T follicular helper cell (primary cell): ENCODE measurements at regions not wholly inside any gene's neighbourhood (a gene's known extent, or its start where the extent isn't known, plus 50 kb on each side); places are given as distances from the start of the nearest gene placed in this dataset.

Source experiments
- DNase-seq: peaks from one replicate; pipeline ENCODE4 v3.0.0-alpha.2; 2020; ENCODE audit warnings: low read depth

DNA sequence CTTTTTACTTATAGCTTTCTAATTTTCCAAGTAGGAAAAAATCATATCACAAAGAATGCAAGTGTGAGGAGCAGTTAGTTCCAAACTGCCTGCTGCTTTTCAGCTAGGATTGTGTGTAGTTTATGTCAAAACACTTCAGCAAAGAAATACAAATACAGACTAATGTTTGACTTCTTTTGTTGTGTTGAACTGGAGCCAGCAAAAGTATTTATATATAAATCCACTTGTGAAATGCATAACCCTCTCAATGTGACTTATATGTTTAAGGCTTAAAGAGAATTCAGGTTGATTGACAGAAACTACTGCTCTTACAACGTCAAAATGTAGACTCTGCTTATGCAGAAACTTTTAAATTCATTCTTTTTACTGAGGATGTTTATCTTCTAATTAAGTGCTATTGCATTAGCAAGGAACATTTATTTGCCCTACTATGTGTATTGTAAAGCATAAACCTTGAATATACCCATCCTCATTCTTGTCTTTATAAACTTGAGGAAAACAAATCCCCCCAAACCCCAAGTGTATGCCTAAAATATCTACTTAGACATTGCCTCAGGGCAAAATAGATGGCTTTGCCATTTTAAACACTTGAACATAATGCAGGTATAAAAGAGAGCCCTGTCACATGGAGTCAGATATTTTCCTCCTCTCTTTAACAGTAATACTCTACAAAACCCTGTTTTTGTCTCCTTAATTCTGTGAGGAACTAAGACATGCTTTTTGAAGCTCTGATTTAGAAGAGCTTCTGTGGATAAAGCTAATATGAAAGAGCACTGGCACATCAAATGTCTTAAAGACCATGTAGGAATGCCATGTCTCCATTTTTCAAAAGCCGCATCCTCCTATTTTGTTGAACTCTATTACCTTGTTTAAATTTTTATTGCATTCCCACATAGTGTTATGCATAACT is 302.8 kb upstream of the TBC1D5 start:
- no peak for DNase-seq

DNA sequence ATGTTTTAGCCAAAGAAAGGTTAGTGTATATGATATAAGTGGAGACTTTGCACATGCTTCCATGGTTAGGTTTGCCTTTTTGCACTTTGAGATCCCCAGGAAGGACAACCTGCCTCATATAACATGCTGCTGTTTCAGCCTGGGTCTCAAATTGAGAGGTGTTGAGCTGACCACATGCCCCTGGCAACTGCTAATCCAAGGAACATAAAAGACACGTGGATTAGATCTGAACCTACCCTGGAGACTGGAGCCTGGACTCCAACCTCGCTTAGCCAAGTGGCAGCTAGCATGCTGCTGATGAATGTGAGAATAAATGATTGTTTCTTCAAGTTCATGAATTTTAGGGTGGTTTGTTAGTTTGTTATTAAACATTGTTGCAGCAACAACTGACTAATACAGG is 301.8 kb upstream of the TBC1D5 start:
- no peak for DNase-seq

DNA sequence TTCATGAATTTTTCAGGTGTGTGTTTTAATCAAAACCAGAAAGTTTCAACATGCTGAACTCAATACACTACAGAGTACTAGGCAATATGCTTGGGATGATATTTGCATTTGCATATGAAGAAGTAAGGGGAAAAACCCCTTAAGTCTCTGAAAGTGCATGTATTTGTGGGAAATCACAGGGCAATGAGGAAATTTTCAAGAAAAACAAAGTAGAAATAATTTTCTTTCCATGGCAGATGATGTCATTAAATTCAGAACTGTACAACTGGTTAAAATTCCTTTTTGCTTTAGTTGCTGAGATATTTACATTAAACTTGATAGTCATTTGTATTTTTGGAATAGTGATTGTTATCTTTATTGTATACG is 294.0 kb upstream of the TBC1D5 start:
- DNase-seq: no peak

DNA sequence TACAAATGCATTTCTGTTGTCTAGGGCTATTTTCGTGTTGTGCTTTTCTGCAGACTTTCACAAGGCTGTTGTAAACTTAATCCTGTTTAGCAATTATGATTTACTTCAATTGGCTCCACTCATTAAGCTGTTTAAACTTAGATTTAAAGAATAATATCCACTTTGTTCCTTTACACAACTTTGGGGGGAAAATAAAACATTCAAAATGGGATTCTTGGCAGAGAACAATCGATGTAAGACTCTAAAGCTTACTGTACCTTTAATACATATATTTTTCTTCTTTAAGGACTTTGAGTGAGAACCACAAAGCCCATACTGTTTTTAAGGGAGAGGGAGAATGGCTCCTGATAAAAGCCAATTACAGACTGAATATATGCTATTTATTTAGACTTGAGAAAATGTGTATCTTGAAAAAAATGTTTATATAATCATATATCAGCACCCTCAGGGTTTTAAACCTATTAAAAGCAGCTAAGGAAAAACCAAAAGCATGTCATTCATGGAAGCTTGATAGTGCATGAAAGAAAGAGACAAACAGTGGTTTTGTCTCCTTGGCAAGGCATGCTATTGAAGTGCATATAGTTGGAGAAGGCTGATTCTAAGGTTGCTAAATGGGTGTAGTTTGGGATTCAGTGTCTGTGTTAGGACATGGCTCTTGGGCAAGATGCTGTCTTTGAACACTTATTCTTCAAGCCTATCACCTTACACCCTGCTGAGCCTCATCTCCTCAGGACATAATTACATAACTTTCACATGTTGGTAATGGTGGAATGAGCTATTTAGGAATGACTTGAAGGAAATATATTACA is 293.4 kb upstream of the TBC1D5 start:
- DNase-seq: no peak

DNA sequence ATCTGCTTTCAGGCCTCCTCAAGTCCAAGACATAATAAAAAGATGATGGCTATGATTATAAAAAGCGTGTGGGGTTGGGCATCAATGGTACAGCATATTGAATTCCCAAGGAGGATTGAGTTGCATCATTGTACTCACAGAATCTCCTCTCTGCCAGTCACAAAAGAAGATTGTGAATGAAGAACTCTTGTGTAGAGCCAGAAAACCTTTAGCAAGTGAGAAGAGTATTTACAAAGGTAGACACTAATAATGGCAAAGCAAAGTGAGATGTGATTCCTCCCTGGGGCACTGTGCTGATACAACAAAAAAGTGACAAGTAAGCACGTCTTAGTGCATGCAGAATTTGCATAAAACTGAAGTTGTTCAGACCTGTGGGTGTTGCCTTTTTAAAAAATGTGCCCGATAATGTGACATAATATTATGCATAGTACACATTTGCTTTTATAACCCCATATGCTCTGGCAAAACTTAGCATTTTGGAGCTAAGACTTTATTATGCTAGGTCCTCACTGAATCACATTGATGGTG is 291.2 kb upstream of the TBC1D5 start:
- DNase-seq: no peak

DNA sequence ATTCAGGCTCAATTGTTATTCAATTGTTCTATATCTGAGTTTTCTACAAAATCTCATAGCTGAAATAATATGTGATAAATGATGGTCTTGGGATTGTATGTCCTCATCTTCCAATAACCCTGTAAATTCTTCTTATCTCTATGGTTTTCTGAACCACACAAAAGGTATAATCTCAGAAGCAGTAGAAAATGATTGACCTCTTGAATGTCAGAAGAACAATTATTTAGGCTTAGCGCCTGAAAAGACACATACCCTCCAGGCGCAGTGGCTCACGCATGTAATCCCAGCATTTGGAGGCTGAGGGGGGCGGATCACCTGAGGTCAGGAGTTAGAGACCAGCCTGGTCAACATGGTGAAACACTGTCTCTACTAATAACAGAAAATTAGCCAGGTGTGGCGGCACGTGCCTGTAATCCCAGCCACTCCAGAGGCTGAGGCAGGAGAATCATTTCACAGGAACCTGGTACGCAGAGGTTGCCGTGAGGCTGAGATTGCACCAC is 288.0 kb upstream of the TBC1D5 start:
- DNase-seq: no peak

DNA sequence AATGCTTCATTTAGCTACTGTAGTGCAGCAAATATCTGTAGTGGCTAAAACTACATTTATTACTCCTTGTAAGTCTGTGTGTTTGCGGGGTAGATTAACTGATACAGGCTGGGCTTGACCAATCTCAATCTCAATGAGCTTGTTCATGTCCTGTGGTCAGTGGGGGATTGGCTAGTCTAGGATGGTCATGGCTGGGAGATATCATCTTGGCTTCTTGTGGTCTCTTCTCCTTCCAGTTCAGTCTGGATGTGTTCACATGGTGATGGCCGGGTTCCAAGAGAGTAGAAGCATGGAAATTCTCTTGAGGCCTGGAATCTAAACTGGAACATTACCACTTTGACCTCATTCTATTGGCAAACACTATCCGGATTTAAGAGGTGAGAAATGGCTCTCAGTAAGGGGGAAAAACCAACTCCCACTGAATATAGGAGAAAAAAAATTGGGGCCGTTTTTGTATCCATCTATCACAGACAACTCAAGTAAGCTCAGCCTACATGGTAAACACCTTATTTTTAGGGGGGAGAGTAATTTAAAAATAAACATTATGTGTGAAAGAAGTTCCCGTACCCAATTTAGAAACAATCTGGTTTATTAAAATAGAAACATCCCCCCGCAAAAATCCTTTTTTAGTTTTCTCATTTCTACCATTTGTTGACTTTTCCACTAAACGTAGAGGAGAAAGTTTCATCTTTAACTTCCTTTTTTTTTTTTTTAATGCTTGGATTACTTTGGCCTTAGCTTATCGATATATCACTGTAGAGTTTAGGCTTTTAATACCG is 284.9 kb upstream of the TBC1D5 start:
- DNase-seq: no peak

DNA sequence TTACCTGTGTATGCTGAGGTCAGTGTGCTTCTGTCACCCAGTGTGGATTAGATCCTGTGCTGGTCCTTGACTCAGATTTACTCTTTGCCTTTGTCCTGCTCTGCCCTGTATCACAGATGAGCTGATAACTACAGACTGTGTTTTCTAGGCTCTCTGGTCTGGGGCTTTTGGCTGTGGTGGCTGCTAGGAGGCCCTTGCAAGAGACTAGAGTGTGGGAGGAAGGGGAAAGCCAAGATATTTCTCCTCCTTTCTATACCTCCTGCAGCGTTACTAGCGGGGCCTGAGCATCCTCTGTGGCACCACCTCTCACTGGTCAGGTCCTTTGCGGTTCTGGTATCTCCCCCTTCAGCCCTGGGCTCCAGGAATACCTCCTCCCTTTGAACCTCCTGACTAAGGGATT is 282.3 kb upstream of the TBC1D5 start:
- DNase-seq: no peak

DNA sequence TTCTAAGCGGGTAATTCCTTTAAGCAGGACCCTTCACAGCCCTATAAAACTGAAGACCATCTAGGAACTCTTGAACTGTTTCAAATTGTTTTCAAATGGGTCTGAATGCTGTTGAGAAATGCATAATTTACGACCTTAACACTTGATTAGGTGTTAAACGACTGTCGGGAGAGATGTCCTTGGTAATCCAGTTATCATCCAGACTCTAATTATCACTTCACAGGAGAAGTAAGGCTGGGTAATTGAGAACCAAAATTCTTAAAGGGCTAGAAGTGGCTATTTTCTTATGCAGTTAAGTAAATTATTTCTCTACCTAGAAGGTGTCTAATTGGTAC is 276.7 kb upstream of the TBC1D5 start:
- DNase-seq: no peak

DNA sequence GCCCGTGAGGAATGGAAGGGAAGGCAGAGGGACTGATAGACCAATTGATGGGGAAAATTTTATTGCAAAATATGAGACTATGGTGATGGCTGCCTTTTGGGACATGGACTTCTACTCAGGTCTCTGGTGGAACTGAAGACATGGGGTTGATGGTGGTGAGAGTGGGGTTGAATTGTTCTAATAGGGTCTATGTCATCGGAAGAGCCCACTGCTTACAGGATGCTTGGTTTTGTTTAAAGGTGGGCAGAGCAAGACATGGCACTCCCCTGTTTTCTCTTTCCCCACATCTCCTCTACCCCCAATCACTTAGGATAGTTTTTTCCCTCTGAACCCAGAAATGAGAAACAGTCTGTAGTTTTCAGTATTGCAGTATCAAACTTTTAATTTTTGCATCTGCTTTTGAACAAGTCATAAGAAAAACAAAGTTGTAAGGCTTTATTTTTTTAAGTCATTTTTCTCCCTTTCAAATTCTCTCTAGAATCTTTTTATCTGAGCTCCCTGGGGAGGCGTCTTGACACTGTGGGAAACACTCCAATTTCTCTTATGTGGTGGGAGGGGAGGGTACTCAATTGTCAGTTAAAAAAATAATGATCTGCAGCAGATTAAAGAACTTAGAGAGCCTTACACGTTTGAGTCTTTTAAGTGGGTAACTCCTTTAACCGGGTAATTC is 276.2 kb upstream of the TBC1D5 start:
- no peak for DNase-seq

DNA sequence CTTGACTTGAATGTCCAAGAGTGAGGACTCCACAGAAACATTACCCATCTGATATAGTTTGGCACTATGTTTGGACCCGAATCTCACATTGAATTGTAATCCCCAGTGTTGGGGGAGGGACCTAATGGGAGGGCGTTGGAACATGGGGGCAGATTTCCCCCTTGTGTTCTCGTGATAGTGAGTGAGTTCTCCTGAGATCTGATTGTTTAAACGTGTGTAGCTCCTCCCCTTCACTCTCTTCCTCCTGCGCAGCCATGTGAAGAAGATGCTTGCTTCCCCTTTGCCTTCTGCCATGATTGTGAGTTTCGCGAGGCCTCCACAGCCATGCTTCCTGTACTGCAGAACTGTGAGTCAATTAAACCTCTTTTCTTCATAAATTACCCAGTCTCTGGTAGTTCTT is 273.9 kb upstream of the TBC1D5 start:
- no peak for DNase-seq

DNA sequence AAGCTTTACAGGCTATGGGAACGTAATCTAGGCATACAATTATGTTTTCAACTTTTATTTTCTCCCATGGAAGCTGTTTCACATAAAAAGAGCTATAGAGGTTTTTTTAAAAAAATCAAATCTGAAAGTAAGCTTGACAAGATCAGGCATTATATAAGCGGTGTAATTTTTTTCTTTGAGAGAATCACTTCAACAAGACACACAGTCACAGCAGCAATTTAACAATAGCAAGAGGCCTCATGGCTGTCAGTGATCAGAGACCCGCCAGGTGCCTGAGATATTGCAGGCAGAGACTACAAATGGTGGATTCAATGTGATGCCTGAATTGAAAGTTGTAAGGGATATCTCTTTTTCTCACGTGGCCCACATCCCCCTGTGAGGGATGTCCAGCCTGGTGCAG is 270.5 kb upstream of the TBC1D5 start:
- DNase-seq: no peak

DNA sequence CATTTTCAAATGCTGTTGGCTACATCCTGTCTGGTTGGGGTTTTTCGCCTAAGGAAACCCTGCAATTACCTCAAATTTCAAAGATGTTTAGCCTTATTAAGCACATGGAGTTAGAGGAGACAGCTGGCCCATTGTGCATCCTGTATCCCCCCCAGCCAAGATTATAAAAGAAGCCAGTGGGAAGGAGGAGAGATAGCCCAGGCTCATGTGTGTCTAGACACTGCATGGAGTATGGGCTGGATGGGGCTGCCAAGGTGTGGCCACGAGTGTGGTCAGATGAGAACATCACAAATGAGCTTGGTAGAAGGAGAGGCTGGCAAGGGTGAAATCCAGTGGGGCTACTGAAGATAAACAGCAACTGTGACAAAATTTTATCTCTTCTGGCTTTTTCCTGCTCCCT is 270.0 kb upstream of the TBC1D5 start:
- no peak for DNase-seq

DNA sequence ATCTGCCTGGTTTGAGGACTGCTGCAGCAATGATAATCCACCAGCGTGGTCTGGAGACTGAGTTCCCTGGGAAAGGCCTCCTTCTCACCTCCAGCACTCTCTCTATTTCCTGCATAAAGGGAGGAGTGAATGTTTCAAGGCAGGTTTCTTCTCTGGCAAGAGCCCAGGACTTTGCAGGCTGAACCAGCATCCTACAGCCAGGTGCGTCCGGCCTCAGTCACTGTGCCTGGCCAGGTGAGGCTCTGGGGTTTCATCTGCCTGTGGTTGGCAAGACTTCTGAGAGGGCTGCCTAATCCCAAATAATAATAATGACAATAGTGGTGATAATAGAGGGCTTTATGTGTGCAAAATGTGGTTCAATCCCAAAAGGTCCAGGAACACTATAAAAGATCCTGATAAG is 269.0 kb upstream of the TBC1D5 start:
- DNase-seq: no peak

DNA sequence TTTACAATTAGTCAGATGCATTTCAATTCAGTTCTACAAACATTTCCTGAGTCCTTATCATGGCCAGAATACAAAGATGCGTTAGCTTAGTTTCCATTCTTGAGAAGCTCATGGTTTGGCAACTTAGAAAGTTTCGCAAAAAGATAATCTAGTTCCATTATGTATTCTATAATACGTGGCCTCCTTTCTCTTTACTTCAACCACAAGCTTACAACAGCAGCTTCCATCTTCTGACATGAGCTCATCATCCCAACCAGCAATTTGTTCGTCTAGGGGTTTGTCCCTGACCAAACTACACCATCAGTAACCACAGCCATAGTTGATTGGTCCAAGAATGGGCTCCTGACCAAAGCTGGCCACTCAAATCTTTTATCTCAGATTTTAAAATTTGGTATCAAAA is 267.6 kb upstream of the TBC1D5 start:
- no peak for DNase-seq

DNA sequence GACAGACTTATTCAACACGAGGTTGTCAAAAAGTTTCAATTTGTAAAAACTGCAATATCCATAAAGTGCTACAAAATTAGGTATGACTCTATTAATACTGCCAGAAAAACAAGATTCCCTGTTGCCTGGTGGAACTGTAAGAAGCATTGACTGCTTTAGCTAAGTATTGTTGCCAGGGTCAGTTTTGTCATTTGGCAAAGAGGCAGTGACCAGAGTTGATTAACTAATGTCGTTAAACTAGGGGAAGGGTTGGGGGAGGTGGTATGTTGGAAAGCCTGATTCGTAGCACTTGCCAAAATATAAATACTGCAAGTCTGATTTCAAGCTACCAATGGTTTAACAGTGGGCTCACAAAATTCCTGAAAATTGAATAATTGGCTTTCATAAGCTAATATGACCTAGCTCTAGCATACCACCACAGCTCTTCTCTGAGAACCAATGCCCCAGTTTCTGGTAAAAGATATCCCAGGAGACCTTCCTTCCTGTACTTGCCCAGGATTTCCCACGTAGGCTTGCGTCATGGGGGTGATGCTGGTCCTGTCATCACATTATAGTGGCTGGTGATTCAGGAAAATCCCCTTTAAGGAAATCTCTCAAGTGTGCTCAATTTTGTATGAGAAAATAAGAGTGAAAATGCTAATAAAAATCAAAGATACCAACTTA is 266.4 kb upstream of the TBC1D5 start:
- DNase-seq: no peak

DNA sequence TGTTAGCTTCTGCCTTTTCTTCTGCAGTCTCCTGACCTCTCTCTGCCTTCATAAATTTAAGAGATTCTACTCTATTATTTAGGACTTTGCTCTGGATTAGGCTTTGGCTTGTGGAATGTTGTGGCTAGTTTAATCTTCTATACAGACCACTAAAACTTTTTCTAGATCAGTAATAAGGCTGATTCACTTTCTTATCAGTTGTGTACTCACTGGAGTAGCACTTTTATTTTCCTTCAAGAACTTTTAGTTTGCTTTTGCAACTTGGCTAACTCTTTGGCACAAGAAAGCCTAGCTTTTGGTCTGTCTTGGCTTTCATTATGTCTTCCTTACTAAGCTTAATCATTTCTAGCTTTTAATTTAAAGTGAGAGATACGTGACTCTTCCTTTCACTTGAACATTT is 265.5 kb upstream of the TBC1D5 start:
- no peak for DNase-seq

DNA sequence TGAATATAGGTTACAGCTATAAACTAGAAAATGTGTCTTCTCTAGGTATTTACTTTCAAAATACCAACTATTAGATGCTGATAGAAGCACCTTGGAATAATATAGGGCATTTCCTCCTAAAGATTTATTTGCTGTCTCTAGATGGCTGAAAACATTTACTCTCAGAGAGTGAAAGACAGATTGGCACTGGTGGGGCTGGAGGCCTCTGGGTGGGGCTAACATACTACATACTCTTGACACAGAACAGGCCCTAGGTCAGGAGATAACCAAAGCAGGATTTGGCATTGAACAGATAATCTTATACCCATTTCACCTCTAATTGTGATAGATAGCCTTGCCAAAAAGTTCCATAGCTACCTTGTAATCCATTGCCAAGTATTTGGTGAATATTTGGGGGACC is 253.3 kb upstream of the TBC1D5 start:
- no peak for DNase-seq

DNA sequence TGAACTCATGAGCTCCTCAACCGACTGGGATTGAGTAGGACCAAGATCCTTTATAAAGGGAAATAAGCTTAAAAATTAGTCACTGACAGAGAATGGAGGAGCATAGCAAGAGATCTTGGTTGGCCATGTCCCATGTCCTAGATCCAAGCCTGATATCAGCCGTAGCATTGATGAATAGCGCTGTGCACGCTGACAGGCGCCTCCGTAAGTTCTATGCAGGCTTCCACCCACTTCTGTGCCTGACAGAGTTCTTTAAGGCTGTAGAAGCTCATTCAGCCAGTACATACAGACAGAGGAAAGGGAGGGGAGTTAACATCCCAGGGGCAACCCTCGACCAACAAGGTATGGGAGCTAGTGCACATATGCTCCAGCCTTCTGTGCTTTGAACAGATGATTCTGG is 251.7 kb upstream of the TBC1D5 start:
- no peak for DNase-seq

DNA sequence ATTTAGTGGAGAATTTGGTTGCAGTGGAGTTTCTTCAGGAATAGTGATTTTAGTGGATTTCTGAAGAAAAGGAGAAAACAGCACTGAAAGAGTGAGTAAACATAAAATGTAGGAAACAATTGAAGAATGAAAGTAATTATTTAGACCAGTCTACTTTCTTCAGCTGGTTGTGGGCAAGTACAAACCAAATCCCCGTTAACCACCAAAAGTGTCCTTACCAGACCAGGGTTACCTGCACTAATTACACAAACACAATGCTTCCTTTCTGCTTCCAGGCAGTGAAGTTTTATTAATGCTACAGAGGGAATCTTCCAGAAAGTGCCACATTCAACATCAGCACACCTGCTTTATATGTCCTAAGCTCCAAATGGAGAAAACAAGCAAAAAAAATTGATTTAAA is 248.0 kb upstream of the TBC1D5 start:
- DNase-seq: no peak

DNA sequence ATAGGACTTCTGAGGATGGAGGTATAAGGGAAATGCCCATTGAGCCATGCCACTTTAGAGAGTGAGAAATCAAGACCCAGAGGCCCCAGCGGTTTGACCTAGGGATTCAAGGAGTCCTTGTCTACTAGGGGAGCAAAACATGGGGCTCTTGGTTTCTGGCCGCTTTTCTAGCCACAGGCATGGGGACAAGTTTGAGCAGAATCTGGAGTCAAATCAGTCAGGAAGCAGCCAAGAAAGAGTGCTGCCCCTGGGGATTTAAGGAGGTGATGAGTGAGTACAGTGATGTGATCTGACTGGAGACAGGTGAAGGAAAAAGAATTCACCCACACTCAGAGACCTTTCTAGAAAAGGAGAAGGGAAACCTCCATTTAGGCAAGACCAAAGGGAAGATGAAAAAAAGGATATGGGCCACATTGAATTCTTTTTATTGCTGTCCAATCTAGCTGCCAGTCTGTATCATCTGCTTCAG is 244.0 kb upstream of the TBC1D5 start:
- no peak for DNase-seq
